HG03354 (cell line): ENCODE measurements at regions not wholly inside any gene's neighbourhood (a gene's known extent, or its start where the extent isn't known, plus 50 kb on each side); places are given as distances from the start of the nearest gene placed in this dataset.
"Not testable (repeated sequence)": the region's sequence is repeated elsewhere in the genome, so short reads cannot be mapped to it uniquely, and the experiment has no call there.

ENCODE experiments used
- ATAC-seq: cut with Tn5 transposase; IDR thresholded peaks from one replicate; pipeline ENCODE4 v1.9.1; 2021; ENCODE audit warnings: mild to moderate bottlenecking; ENCODE audit not compliant: unreplicated experiment, poor library complexity, severe bottlenecking

DNA sequence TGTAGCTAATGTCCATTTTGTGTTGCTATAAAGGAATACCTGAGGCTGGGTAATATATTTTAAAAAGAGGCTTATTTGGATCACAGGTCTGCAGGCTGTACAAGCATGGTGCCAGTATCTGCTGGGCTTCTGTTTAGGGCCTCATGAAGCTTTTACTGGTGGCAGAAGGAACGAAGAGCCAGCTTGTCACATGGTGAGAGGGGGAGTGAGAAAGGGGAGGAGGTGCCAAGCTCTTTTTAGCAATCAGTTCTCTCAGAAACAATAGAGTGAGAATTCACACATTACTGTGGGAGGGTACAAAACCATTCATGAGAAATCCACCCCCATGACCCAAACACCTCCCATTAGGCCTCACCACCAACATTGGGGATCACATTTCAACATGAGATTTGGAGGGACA lies 340.9 kb downstream of the RASEF start:
- ATAC-seq: no peak

DNA sequence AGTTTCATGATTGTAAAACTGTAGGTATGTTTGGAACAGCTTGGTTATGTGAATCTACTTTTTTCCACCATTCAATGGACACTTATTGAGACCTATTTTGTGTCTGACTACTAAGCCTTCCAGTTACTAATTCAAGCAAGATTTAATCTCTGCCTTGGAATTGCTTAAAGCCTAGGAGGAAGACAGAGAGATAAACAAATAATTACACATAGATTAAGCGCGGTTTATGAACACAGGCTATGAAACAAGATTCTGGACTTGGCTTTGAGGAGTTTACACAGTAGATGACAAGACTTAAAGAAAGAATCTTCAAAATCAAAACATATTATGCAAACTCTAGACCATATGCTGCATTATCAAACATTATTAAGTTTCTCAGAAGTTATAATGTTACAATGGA lies 340.4 kb downstream of the RASEF start:
- no peak for ATAC-seq

DNA sequence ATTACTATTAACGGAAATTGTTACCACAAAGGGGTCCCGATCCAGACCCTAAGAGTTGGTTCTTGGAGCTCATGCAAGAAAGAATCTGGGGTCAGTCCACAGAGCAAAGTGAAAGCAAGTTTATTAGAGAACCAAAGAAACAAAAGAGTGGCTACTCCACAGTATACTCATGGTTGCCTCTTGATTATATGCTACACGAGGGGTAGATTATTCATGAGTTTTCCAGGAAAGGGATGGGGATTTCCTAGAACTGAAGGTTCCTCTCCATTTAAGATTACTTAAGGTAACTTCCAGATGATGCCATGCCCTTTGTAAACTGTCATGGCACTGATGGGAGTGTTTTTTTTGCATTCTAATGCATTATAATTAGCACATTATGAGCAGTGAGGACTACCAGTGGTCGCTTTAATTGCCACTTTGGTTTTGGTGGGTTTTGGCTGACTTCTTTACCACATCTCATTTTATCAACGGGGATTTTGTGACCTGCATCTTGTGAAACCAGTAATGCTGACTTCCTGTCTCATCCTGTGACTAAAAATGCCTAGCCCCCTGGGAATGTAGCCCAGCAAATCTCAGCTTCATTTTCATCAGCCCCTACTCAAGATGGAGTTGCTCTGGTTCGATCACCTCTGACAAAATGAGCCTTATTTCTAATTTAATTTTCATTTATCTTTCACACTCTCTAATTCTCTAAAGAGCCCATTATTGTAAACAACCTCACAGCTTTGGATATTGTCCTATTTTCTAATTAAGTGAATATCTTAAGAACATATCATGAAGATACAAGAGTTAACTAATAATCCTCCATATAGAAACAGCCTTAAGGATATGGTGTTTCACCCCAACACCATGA lies 336.3 kb downstream of the RASEF start:
- no peak for ATAC-seq

DNA sequence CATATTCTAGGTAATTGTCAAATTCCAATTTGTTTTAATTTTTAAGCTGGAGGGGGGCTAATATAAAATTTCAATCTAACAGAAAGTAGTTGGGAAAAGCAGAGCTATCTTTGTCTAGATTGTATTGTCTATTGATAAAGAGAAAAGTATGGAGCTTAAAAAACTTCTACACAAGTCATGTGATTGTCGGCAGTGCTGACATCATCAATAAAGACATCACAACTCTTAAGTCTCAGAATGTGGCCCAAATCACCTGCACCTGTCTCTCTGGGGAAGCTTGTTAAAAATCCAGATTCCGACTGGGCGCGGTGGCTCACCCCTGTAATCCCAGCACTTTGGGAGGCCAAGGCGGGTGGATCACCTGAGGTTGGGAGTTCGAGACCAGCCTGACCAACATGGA lies 333.8 kb downstream of the RASEF start:
- ATAC-seq: no peak

DNA sequence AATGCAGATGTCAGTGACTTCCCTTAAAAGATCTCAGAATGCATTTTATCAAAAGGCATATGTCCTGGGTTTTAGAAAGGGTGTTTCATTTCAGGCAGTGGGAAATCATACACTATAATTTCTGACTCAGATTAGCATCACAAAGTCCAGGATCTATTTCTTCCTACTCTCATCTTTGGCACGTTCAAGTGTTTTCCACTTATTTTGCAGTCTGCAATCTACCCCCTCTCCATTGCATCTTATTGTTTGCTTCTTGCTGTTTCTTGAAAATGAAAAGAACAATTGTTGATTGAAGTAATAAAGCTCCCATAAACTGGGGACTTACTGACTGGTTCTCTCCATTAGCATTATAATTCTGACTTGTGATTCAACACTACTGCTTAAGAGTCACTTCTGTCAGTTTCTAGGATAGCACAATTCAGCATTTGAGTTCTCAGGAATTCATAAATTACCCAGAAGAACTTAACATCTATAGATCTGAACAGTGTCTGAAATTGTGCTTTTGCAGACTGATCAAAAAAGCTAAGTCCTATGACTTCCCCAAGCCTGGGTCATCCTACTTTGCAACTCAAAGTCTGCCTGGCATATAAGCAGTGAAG lies 332.9 kb downstream of the RASEF start:
- no peak for ATAC-seq

DNA sequence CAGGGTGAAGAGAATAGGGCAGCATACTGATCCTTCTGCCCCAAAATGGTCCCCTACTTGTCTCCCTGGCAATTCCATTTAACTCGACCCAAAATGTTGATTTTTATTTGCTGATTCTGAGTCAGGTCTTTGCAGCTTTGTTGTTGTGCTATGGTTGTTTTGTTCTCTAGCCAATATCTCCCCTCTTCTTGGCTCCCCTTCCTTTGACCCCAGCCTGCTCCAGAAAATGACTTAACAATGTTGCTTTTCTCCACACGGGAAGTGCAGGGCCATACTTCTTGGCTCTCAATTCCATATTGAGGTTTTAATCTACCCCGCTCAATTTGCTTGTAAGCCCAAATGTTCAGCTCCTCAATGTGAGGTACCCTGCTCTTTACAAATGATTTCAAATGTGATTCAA lies 330.0 kb downstream of the RASEF start:
- no peak for ATAC-seq

DNA sequence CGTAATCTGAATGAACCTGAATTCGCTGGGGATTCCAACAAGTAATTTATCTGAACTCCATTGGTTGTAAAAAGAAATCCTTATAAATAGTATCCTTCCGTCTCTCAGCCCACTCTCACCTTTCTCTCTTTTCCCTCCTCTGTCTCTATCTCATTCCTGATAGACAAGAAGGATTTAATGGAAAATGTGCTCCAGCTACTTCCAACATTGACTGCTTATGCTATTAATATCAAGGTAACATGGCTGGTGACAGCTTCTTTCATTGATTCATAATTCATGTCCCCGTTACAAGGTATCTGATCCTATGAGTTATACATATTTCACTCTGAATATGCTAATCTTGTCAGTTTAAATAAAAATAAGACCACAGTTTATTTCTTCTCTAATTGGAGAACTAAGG lies 326.8 kb downstream of the RASEF start:
- ATAC-seq: no peak

DNA sequence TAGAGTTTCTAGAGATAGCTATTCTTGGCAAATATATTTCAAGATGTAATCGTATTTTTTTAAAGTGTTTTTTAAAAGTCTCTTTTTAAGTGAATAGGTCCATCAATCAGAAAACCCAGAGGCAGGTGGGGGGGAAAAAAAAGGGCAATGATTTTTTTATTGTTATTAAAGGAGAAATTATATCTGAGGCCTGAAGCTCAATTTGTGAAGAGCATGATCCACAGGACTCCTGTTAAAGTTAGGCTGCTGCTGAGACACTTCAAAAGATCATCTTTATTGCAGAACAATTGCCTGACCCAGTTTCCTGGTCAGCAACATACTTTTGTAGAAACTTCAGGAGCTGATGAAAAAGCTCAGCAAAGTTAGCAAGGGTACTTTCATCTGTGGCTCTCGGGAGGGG lies 326.2 kb downstream of the RASEF start:
- no peak for ATAC-seq

DNA sequence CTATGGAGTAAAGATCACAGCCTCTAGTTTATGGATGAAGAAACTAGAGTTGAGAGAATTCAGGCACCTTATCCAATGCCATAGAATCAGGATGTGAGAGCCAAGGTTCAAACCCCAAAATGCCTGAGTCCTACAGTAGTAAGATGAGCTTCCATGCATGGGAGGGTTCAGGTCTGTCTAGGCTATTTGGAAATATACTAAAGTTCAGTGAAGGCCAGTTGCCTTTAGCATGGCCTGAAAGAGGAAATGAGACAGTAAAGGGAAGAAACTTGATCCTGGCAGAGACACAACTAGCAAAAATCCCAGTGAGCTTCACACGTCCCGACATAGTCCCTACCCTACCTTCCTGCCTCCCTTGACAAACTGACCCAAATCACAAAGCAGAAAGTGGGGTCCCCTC lies 317.0 kb downstream of the RASEF start:
- ATAC-seq: no peak

DNA sequence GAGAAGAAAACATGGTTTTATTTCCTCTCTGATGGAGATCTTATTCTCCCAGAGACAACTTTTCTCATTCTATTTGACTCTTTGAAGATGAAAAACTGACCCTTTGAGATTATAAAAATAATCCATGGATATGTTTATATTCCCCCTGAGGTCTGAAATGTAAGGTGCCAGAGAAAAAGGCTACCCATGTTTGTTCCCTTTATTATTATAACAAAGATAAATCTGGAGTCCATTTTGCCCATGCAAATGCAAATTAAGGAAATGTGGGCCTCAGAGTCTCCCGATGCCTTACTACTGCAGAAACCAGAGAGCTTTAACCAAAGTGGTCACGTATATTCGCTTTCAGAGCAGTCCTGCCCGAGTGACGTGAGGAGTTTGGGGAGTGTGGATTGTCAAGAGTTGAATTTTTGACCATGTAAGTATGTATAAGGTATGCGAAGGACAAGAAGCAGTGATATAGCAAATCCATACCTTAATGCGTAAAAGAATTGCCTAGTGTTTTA lies 312.5 kb downstream of the RASEF start:
- ATAC-seq: no peak

DNA sequence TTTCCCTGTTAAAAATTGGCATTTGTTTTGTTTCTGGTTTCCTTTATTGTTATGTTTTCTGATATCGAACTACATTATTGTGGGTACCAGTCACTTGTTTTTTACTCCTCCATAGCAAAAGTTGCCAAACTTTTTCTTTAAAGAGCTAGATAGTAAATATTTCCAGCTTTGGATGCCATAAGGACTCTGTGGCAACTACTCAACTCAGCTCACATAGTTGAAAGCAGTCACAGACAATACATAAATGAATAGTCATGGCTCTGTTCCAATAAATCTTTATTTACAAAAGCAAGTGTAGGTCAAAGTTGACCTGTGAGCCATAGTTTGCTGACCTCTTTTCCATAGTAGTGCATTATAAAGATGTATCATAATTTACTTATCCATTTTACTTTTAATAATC lies 305.0 kb downstream of the RASEF start:
- no peak for ATAC-seq

DNA sequence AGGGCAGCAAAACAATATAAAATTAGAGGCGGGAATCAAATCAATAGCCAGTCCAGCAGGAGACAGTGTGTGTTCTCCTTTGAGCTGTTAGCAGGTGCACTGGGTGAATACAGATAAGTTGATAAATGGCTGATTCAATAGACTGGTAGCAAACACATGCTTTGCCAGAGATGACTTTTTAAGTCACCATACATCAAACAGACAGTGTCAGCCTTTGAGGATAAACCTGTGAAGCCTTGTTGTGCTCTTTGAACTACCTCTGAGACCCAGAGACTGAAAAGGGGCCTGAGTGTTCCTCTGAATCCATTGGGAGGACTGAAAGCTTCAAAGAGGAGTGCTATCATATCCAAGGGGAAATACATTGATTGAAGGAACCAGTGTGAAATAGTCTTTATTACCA lies 301.9 kb downstream of the RASEF start:
- ATAC-seq: no peak

DNA sequence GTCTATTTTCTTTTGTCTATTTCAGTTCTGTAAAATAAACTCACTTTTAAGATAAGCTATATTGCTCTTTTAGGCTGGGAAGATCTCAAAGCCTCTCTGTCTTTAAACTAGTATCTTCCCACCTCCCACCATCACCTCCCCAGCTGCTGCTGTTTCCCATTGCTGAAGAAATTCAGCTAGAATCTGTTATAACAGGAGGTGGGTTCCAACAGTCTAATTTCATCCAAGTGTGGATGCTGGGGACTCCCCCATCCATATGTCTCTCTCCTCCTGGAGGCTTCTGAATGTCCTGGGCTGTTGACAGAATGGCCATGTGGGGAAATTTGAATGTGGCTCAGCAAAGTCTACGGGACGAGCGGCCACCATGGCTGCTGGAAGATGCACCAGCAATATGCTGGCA lies 301.0 kb downstream of the RASEF start:
- ATAC-seq: no peak

DNA sequence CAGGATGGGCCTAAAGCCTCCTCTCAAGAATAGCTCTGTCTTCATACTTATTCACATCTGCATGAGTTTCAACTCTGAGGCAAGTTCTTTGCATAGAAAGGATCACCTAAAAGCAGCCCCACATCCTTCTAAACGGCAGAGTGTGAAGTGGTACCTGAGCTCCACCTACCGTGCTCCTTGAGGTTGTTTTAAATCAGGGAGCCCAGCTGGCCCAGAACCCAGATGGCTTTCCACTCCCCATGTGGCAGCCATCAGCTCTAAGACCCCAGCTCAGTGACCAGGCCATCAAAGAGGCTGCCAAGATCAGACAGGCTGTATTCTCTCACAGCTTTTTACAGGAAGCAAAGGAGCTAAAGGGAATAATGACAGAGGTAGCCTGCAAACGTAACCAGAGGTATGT lies 299.3 kb downstream of the RASEF start:
- no peak for ATAC-seq

DNA sequence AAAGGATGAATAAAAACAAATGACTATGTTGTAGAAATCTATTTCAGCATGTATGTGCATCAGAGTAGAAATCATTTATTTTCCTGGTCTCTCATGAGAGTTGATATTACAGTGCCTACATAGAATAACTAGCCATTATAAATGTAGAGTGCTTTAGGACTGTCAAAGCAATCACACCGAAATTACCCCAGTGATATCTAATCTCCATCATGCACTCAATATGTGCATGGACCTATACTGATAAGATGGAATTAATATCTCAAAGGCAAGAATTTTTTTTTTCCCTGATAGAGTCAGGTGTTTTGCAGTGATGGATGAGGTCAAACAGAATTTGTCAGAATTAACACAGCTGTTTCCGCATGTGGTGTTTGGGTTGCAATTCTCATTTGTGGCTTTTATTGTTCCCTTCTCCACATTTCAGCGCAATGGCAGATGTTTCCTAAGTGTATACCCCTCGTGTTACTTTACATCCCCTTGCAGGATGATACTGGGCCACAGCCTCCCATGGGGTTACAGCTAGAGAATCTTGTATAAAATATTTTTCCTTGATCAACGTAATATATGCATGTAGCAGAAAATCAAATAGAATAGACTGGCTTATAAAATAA lies 298.8 kb downstream of the RASEF start:
- no peak for ATAC-seq

DNA sequence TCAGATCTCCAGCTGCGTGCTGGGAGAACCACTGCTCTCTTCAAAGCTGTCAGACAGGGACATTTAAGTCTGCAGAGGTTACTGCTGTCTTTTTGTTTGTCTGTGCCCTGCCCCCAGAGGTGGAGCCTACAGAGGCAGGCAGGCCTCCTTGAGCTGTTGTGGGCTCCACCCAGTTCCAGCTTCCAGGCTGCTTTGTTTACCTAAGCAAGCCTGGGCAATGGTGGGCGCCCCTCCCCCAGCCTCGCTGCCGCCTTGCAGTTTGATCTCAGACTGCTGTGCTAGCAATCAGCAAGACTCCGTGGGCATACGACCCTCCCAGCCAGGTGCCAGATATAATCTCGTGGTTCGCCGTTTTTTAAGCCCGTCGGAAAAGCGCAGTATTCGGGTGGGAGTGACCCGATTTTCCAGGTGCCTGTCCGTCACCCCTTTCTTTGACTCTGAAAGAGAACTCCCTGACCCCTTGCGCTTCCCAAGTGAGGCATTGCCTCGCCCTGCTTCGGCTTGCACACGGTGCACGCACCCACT lies 288.2 kb downstream of the RASEF start:
- ATAC-seq: not testable (repeated sequence)

DNA sequence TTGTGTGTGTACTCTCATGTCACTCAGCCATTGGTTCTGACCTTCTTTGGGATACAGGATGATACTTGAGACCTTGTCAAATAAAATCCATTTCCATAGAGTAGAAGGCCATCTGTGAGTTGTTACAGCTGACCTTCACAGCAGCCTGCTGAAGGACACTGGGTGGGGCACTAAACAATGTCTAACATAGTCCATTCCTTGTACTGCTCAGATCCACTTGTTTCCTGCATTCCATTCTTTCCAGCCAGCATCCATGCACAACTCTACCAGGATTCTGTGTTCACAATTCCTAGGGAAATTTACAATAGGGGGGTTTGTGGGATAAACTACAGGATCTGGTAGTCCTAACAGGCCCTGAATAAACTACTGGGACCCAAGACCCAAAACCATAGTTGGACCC lies 286.4 kb downstream of the RASEF start:
- no peak for ATAC-seq

DNA sequence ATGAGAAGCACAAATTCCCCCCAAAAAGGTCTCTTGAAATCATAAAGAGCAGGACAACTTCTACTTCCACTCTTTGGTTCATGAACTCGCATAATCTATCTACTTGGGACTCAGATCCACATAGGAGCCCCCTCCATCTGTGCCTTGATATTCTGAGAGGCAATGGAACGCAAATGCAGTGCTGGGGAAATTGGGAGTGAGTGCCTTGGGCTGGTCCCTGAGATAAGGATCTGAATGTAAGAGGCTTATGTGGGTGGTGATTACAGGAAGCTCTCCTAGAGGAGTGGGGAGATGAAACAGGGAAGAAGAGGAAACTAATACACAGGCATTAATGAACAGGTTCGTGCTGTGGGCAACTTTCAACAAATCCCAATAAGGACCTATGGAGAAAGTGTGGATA lies 285.6 kb downstream of the RASEF start:
- no peak for ATAC-seq

DNA sequence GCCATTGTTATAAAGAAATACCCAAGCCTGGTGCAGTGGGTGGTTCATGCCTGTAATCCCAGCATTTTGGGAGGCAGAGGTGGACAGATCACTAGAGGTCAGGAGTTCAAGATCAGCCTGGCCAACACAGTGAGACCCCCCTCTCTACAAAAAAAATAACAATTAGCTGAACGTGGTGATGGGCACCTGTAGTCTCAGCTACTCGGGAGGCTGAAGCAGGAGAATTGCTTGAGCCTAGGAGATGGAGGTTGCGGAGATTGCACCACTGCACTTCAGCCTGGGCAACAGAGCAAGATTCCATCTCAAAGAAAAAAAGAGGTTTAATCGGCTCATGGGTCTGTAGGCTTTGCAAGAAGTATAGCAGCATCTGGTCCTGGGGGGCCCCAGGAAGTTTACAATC lies 284.0 kb downstream of the RASEF start:
- not testable (repeated sequence) for ATAC-seq

DNA sequence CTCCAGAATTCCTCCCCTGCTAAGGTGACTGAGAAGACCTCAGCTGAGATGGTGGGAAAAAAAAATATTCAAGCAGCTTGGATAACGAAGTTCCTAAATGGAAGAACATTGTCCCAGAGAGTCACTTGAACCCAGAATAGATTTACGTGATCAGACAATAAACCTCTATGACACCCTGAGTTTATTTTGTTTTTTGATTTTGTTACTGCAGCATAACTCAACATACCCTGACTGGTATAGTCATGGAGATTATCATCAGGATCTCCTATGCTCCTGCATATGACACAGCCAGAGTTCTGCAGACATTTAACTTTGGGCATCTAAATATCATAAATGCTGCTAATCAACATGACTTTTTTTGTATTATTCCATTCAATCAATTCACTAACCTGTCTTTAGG lies 282.9 kb downstream of the RASEF start:
- ATAC-seq: no peak

DNA sequence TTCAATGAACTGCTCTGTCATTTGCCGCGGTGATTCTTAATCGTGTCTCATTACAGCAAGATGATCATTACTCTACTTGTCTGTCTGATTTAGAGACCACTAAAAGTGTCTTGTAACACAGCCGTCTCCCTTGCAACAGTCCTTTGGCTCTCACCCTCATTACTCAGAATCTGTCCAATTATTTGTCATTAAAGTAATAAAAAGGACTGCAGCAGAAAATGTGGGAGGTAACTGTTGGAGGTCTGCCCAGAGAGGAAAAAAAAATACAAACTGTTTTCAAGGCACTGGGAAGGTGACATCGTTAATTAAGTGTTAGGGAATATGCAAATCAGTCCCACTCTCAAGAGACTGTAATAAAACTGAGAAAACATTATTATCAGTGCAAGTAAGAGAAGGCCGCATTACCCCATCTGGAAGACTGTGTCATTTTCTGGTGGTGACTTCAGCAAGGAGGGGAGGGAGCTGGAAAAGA lies 281.0 kb downstream of the RASEF start:
- no peak for ATAC-seq
